IMR-90 (cell line): ENCODE measurements at regions not wholly inside any gene's neighbourhood (a gene's known extent, or its start where the extent isn't known, plus 50 kb on each side); places are given as distances from the start of the nearest gene placed in this dataset.

ENCODE experiments used
- ATAC-seq: fragments of 200-7000 bp; cut with Tn5 transposase; 2 replicates; pipeline ENCODE4 v1.9.1; 2020; ENCODE audit warnings: low read depth, mild to moderate bottlenecking, moderate library complexity
- BruUV-seq: library from RNA; stranded (reverse); fragments of 400-500 nt; replicated peaks from 2 replicates; lab custom pipeline; 2021; lab: Mats Ljungman, UMichigan
- CTCF ChIA-PET: fragments of 300-600 bp; formaldehyde crosslinking; extraction: SDS; loops from one replicate; lab custom pipeline; 2021; ENCODE audit warnings: antibody characterized with exemption; lab: Yijun Ruan, JAX
- POLR2A ChIA-PET: fragments of 300-600 bp; sonication (Branson Sonifier 250); formaldehyde crosslinking; loops from one replicate; lab custom pipeline; 2022; ENCODE audit warnings: antibody characterized with exemption; ENCODE audit not compliant: unreplicated experiment; lab: Charles Lee
- DNase-seq: peaks from one replicate; pipeline ENCODE4 v3.0.0; 2013
- H2AFZ ChIP-seq: replicated peaks from 2 replicates; pipeline ENCODE3; 2013; ENCODE audit warnings: low read length, mild to moderate bottlenecking; ENCODE audit not compliant: poor library complexity
- H2AK5ac ChIP-seq: 2 replicates; pipeline ENCODE4 v1.6.1; 2013; ENCODE audit warnings: low read depth, low read length, inconsistent platforms
- H2AK9ac ChIP-seq: replicated peaks from 2 replicates; pipeline ENCODE3; 2013; ENCODE audit warnings: mild to moderate bottlenecking, low read depth, low read length, moderate library complexity; ENCODE audit not compliant: poor library complexity
- H2BK120ac ChIP-seq: 2 replicates; pipeline ENCODE4 v1.6.1; 2013; ENCODE audit warnings: low read depth, low read length, inconsistent platforms
- H2BK15ac ChIP-seq: 3 replicates; pipeline ENCODE4 v1.6.1; 2013; ENCODE audit warnings: low read depth, low read length, inconsistent platforms
- H2BK20ac ChIP-seq: 2 replicates; pipeline ENCODE4 v1.6.1; 2013; ENCODE audit warnings: low read depth, mild to moderate bottlenecking, inconsistent platforms, low read length, moderate library complexity
- H2BK5ac ChIP-seq: 2 replicates; pipeline ENCODE4 v1.6.1; 2013; ENCODE audit warnings: mild to moderate bottlenecking, low read depth, low read length, inconsistent platforms; ENCODE audit not compliant: poor library complexity, severe bottlenecking
- H3K14ac ChIP-seq: replicated peaks from 2 replicates; pipeline ENCODE4 v1.6.1; 2013; ENCODE audit warnings: low read depth, low read length, inconsistent platforms
- H3K18ac ChIP-seq: 2 replicates; pipeline ENCODE4 v1.6.1; 2013; ENCODE audit warnings: low read depth, low read length, control low read depth
- H3K23ac ChIP-seq: 2 replicates; pipeline ENCODE4 v1.6.1; 2013; ENCODE audit warnings: low read depth, low read length, inconsistent platforms
- H3K27ac ChIP-seq: 2 replicates; pipeline ENCODE4 v1.5.1; 2013; ENCODE audit warnings: mild to moderate bottlenecking, control low read depth, low read length; ENCODE audit not compliant: insufficient read depth
- H3K27me3 ChIP-seq: 2 replicates; pipeline ENCODE4 v1.6.1; 2013; ENCODE audit warnings: low read length; ENCODE audit not compliant: control insufficient read depth, insufficient read depth
- H3K36me3 ChIP-seq: 2 replicates; pipeline ENCODE4 v1.6.1; 2013; ENCODE audit warnings: low read length, mixed read lengths; ENCODE audit not compliant: control insufficient read depth, insufficient read depth
- H3K4ac ChIP-seq: 2 replicates; pipeline ENCODE4 v1.6.1; 2013; ENCODE audit warnings: low read depth, low read length, inconsistent platforms
- H3K4me1 ChIP-seq: 2 replicates; pipeline ENCODE4 v1.6.1; 2013; ENCODE audit warnings: low read length, mixed read lengths; ENCODE audit not compliant: control insufficient read depth, insufficient read depth
- H3K4me2 ChIP-seq: 2 replicates; pipeline ENCODE4 v1.6.1; 2013; ENCODE audit warnings: low read depth, mild to moderate bottlenecking, control low read depth, low read length, moderate library complexity
- H3K4me3 ChIP-seq: 2 replicates; pipeline ENCODE4 v1.5.1; 2013; ENCODE audit warnings: low read depth, mild to moderate bottlenecking, control low read depth, low read length, moderate library complexity; ENCODE audit not compliant: insufficient read depth
- H3K56ac ChIP-seq: 2 replicates; pipeline ENCODE4 v1.6.1; 2013; ENCODE audit warnings: low read length, inconsistent platforms; ENCODE audit not compliant: insufficient read depth; ENCODE audit errors: extremely low read depth
- H3K79me1 ChIP-seq, 2 experiments: 2 replicates each; pipeline ENCODE4 v1.6.1; 2013; ENCODE audit warnings: low read length in 2 of 2, inconsistent platforms in 1 of 2, low read depth in 1 of 2
- H3K9ac ChIP-seq: 2 replicates; pipeline ENCODE4 v1.6.1; 2013; ENCODE audit warnings: low read depth, low read length, control low read depth
- H3K9me1 ChIP-seq: 2 replicates; pipeline ENCODE4 v1.6.1; 2013; ENCODE audit warnings: low read length, inconsistent platforms; ENCODE audit not compliant: insufficient read depth
- H3K9me3 ChIP-seq: 2 replicates; pipeline ENCODE4 v1.6.1; 2013; ENCODE audit warnings: low read length; ENCODE audit not compliant: control insufficient read depth, insufficient read depth
- H4K20me1 ChIP-seq: 2 replicates; pipeline ENCODE4 v1.6.1; 2013; ENCODE audit warnings: low read length, inconsistent platforms; ENCODE audit not compliant: insufficient read depth
- H4K5ac ChIP-seq: 2 replicates; pipeline ENCODE4 v1.6.1; 2013; ENCODE audit warnings: mild to moderate bottlenecking, low read depth, low read length, control low read depth
- H4K8ac ChIP-seq, 2 experiments: 2 replicates each; pipeline ENCODE4 v1.6.1; 2013; ENCODE audit warnings: low read depth in 2 of 2, low read length in 2 of 2, control low read depth in 1 of 2, inconsistent platforms in 1 of 2
- H4K91ac ChIP-seq: 2 replicates; pipeline ENCODE4 v1.6.1; 2013; ENCODE audit warnings: low read depth, low read length, inconsistent platforms; ENCODE audit not compliant: insufficient read depth
- FOS ChIP-seq: fragments of 150-350 bp; IDR thresholded peaks from 2 replicates; pipeline ENCODE4 v1.6.1; 2016; ENCODE audit warnings: low read depth, low read length
- MXI1 ChIP-seq: IDR thresholded peaks from 2 replicates; pipeline ENCODE4 v1.6.1; 2012; ENCODE audit warnings: low read depth, mild to moderate bottlenecking, low read length, moderate library complexity, borderline replicate concordance
- NFE2L2 ChIP-seq: fragments of 150-350 bp; IDR thresholded peaks from 2 replicates; pipeline ENCODE4 v1.6.1; 2016; ENCODE audit warnings: low read depth, mild to moderate bottlenecking, low read length
- POLR2A ChIP-seq: IDR thresholded peaks from 2 replicates; pipeline ENCODE4 v1.6.1; 2012; ENCODE audit warnings: mild to moderate bottlenecking, low read depth, low read length
- WGBS, 2 experiments: methylation state at CpG; one replicate each; pipeline versions ENCODE4 v1.1.5 to v1.1.7; 2013; ENCODE audit warnings: missing lambda C conversion rate in 2 of 2; ENCODE audit not compliant: insufficient read length in 1 of 2; ENCODE audit errors: extremely low coverage in 2 of 2; 5-methylcytosine and 5-hydroxymethylcytosine counted together
- dilution Hi-C: fragments of 300-500 bp; cut with HindIII; formaldehyde crosslinking; loops from one replicate; pipeline ENCODE4 v1.14.3; 2018; ENCODE audit warnings: low sequenced_read_pairs; ENCODE audit not compliant: unreplicated experiment
- in situ Hi-C: fragments of 300-500 bp; cut with MboI; formaldehyde crosslinking; loops from 3 replicates; pipeline ENCODE4 v1.14.3; 2019; ENCODE audit warnings: low sequenced_read_pairs, inconsistent platforms, mixed read lengths
- intact Hi-C: fragments of 100-400 bp; cut with micrococcal nuclease; formaldehyde crosslinking; loops from 2 replicates; pipeline ENCODE4 v1.10.0; 2022

- Histone ChIP-seq H2BK120ac (no peak overlapping the region), H4K91ac (no peak overlapping the region), H3K4me1 (no peaks in the 10 kb centered on the region), H3K4me3 (no peak overlapping the region), H2AFZ (no peak overlapping the region), H4K20me1 (no peaks in the 10 kb centered on the region), H3K18ac (no peak overlapping the region), H3K9me1 (no peaks in the 10 kb centered on the region), H2BK5ac (no peak overlapping the region), H2BK15ac (no peak overlapping the region), H3K27me3 (no peaks in the 10 kb centered on the region), H3K79me1 (no peaks in the 10 kb centered on the region), H4K5ac (no peak overlapping the region), H3K27ac (no peak overlapping the region), H3K56ac (no peak overlapping the region), H3K4me2 (no peak overlapping the region), H3K36me3 (no peaks in the 10 kb centered on the region), H3K4ac (no peak overlapping the region), H3K9me3 (peaks cover 14% of the 10 kb centered on the region), H2BK20ac (no peak overlapping the region), H4K8ac (no peak overlapping the region), H2AK9ac (no peak overlapping the region), H3K23ac (no peak overlapping the region), H3K14ac (no peak overlapping the region), H2AK5ac (no peak overlapping the region), H3K9ac (no peak overlapping the region)
- dilution Hi-C loops (no loop called here), in situ Hi-C loops (no loop called here), intact Hi-C loops (no loop called here)
- no peak for ATAC-seq
- no CpG with 5 or more reads among the region's 5 CpGs for WGBS, 2 experiments
- BruUV-seq, result no TSS peak
- ChIA-PET POLR2A (no interaction called here), CTCF (no interaction called here)
- TF ChIP-seq MXI1 (no peak), POLR2A (no peak), NFE2L2 (no peak), FOS (no peak)
- no peak for DNase-seq
Observed at GRCh38 chr5:4180703-4181102, 585.1 kb downstream of the IRX1 start.
